ENCODE measurements at regions not wholly inside any gene's neighbourhood (a gene's known extent, or its start where the extent isn't known, plus 50 kb on each side); places are given as distances from the start of the nearest gene placed in this dataset.

GRCh38 chr12:84807249-84807648, 105.3 kb downstream of the SLC6A15 start:
- no peak for DNase-seq

DNA sequence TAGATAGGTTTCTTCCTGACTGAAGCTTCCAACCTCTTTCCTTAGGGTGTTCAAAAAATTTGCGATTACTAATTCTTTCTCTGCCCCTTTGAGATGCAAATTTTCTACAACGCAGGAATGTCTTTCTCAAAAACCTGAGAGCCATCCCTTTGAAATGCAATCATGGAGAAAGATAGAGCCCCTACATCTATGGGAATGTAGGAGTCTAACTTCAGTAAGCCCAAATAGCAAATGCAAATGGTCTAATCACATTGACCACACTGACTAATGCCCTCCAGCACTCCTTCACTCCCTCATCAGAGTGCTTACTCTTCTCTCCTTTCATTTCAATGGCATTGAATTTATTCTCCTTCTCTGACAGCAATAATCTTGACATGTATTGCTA, 107.1 kb downstream of the SLC6A15 start:
- no peak for DNase-seq

DNA sequence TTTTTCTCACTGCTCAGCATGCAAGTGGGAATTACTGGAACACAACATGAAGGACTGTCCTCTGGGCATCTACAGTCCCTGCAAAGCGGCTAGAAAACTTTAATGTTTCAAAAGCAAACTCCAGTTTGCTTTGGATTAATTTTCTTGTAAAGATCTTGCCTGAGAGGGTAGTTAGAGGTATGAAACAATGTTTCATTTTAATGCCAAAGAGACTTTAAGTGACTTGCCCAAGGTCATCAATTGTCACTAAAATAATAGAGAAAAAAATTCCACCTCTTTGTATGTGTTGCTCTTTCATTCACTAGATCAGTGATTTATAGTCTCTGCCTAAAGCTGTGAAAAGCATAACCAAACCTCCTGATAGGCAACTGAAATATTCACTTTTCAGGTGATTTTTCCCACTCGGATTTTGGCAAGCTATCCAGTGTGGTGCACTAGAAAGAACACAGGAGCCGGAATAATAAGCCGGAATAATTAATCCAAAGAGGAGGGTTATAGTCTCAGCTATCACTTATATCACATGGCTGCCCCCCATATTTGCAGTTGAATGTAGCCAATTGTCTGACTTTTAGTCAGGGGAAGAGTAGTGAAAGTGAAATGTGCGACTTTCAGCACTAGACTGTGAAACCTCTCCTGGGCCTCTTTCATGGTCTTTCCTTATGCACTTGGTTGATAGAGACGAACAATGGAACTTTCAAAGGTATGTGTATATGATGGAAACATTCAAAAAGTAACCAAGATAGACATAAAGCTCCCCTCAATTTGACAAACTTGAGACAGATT, 107.7 kb downstream of the SLC6A15 start:
- DNase-seq = no peak

DNA sequence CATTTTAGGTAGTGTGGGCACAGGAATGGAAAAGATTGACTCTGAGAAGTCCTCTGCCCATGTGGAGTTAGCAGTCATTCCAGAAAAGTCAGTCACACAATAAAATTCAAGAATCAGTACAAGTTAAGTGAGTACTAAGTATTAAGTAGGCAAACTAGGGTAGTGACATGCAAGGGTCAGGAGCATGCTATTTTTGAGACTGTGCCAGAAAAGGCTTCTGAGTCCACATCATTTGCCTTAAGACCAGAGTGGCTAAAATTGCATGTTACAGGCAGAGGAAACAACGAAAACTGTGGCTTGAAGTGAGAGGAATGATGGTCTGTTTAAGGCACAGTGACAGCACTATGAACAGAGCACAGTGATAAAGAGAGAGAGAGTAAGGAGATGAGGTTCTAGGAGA, 108.9 kb downstream of the SLC6A15 start:
- DNase-seq = no peak

GRCh38 chr12:84802161-84802560, 110.4 kb downstream of the SLC6A15 start:
- DNase-seq = no peak

DNA sequence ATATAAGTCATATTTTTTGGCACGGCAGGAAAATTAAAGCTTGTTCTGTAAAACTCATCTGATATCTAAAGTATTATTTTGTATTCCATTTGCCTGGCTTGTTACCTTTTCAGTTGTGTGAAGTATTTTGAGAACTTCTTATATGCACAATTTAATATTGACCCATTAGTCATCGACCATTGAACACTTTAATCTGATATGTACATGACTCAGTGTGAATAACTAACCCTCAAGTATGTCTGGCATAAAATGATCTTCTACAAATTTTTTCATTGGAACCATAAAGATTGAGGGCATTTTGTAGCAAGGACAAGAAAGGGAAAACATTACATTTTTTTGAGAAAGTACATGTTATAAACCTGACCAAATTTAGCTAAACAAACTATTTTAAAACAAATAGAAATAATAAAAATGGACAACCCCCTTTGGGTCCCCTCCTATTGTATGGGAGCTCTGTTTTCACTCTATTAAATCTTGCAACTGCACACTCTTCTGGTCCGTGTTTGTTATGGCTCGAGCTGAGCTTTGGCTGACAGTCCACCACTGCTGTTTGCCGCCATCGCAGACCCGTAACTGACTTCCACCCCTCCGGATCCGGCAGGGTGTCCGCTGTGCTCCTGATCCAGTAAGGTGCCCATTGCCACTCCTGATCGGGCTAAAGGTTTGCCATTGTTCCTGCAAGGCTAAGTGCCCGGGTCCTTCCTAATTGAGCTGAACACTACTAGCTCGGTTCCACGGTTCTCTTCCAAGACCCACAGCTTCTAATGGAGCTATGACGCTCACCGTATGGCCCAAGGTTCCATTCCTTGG, 118.8 kb downstream of the SLC6A15 start:
- DNase-seq = no peak

DNA sequence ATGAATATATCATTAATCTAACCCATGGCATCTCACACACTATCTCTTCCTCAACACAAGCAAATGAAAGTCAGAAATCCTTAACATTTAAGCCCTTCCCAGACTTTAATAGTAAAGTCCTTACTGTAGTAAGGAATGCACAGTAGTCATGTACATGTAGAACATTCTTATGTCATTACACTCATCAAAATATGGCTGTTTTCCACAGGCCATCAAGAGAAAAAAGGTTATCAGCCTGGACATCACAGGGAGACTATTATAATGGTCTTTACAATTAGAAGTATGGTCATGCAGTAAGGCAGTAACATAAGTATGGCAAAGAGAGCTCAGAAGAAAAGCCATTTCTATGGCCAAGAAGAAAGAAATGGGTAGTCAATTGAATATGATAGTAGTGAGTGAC, 121.2 kb downstream of the SLC6A15 start:
- DNase-seq = no peak

DNA sequence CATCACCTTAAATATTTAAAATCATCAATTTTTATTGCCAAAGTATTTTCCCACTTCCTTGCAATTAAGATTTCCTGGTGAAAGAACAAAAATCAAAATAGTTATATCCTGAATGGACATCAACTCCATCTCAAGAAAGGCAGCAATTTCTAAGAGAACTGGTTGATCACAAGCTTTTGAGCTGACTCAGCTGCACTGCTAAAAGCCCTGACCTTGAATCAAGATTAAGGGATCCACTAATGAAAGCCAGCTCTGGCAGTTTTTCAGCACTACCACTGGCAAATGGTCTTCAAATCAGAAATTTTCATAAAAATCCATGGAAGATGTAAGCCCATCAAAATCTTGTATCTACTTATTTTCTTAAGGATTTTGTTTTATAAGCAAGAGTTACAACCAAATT, 123.4 kb downstream of the SLC6A15 start:
- no peak for DNase-seq

- DNase-seq = no peak
Measured at GRCh38 chr12:84787253-84787652, 125.3 kb downstream of the SLC6A15 start.

DNA sequence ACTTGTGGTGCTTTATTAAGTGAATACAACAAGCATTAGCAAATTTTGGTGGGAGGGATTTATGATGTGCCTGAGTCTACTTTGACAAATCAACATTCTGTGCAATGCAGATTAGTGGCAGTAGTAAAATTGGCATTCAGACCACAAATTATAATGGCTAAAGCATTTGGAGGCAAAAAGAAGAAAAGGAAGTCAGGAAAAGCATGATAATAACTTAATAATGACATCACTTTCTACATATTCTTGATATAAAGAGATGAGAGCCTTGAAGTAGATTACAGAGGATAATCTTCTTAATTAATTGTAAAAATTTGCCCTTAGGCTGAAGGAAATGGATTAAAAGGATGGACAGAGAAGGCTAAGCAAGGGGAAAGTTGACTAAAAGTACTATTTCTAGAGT, 126.0 kb downstream of the SLC6A15 start:
- DNase-seq = no peak

DNA sequence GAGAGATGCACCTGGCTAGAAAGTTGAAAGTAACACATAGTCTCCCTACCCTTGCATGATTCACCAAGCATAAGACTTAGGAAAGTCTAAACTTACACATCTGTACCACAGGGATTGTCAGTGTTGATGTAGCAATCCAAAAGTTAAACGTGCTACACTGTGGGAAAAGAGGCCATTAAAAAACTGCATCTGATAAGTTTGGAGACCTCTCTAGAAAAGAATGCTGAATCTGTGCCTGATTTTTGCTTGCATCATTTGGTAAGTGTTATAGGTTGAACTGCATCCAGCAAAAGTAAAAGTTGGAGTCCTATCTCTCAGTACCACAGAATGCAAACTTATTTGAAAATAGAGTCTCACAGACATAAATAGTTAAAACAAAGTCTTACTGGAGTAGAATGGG, 126.6 kb downstream of the SLC6A15 start:
- no peak for DNase-seq

GRCh38 chr12:84785281-84785680, 127.3 kb downstream of the SLC6A15 start:
- DNase-seq = no peak

- DNase-seq = no peak
Measured at GRCh38 chr12:84779169-84779568, 133.4 kb downstream of the SLC6A15 start.

DNA sequence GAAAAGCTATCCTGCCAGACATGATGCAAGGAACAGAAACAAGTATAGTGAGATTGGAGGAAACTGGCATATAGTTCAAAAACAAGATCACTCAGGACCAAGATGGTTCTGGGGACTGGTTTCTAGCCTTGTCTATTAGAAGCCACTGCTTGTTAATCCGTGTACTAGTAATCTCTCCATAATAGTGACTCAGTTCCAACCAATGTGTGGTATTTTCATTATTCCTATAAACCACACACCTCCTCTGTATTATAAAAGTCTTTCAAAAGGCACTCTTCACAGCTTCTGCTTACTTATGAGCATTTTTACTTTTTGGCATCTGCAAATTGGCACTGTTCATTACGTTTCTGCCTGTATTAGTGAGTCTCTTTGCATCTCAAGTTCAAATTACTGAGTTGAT, 140.3 kb downstream of the SLC6A15 start:
- no peak for DNase-seq

DNA sequence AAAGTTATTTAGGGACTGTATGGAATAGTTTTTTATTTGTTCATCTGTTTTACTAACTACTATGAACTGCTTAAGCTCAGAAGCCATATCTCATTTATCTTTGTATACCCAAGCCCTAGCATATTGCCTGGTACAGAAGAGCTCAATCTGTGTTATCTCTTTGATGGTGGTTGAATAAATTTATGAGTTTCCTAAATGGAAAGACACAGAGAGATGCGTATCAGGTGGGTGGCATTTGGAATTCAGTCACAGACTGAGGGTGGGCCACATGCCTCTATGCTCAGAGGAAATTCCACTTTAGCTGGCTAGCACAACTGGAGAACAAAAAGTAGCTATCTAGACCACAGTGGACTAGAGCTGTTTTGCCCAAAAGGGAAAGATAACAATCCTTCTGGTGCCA, 145.5 kb downstream of the SLC6A15 start:
- DNase-seq = no peak

- DNase-seq = no peak
Measured at GRCh38 chr12:84766375-84766774, 146.2 kb downstream of the SLC6A15 start.

DNA sequence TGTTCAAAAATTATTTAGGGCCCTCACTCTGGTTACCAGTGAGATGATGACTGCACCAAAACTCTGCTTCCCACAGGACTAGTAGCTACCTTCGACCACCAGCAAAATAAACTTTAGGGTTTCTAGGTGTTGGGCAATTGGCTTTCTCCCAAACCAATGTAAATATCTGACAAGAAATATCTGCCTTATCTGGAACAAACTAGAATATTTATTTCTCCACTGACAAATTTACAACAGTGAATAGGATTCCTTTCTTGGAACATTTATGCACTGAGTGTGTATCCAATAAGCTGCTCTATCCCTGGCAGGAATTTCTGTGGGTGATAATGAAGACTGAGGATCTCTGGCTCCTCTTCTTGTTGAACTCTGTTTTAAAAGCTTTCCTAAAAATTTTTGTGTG, 148.6 kb downstream of the SLC6A15 start:
- no peak for DNase-seq

DNA sequence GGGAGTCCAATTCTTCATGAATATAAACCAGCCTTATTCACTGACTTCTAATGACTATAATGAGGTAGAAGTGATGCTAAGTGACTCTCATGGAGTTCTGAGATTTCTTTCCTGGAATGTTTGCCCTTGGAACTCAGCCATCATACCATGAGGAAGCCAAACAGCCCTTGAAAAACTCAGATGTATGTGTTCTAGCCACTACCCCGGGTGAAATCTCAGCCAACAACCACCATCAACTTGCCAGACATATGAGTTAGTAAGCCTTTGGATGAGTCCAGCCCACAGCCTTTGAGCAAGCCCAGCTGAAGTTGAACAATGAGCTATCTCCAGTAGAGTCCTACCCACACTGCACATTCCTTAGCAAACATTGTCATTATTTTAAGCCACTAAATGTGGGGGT, 149.5 kb downstream of the SLC6A15 start:
- no peak for DNase-seq

DNA sequence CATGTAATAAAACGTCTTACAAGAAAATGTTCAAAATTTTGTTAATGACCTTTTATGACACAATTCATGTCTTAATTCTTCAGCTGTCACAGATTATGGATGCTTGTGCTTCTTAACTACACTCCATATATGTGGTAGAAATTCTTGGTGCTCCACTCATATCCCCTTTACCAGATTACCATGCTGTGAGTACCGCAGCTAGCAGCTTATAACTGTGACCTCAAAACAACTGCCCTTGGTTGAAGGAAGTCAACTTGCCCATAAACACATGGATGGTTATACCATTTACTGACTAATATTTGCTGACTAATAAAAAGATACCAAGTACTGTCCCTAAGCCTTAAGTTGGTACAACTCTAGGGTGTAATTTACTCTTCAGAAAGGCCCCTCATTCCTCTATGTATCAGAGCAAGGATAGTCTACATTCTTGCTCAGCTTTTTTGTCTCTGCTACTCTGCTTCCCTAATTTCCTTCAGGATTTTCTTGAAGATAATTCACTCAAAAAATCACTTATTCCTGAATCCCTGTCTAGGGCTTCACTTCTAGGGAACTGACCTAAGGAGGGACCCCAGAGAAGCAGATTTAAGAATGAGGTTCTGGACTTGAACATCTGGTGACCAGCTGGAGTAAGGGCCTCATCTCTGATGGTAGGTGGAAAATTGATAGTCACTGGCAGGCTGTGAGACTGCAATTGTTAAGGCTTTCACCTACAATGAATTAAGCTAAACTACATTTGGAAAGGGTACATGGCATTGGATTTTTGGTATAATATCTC, 152.3 kb downstream of the SLC6A15 start:
- no peak for DNase-seq

GRCh38 chr12:84757978-84758377, 154.6 kb downstream of the SLC6A15 start:
- no peak for DNase-seq

- DNase-seq = no peak
Measured at GRCh38 chr12:84756961-84757360, 155.6 kb downstream of the SLC6A15 start.

DNA sequence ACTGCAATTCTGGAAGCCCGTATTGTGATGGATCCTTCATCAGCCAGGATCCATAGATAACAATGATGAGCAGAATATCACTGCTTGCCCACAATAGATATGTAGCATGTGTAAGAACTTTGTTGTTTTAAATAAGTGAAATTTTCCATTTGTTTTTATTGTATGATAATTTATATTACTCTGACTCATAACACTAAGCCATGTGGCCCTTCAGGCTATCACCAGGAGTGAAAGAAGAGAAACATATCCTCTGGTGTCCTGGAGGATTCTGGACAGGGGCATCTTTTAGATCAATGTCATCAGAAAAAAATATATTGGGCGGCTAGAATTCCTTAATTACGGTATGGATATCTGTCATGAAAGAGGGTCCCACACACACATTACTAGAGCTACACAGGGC, 167.5 kb downstream of the SLC6A15 start:
- no peak for DNase-seq

DNA sequence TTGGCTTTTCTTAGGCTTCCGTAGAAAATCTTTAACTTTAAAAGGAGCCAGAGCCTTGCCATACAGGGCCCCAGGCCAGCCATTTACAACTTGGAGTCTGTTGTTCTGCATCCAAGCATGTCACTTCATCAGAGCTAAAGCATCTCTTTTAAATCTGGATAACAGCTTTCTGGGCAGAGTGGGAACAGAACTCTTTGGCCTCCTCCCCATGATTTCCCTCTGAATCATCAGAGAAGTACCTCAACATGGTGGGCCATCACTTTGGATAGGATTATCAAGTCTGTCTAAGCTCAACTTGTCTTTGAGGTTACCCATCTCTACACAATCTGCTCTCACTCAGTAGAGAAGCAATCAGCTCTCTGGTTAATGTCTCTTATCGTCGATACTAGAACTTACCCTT, 170.9 kb downstream of the SLC6A15 start:
- no peak for DNase-seq

DNA sequence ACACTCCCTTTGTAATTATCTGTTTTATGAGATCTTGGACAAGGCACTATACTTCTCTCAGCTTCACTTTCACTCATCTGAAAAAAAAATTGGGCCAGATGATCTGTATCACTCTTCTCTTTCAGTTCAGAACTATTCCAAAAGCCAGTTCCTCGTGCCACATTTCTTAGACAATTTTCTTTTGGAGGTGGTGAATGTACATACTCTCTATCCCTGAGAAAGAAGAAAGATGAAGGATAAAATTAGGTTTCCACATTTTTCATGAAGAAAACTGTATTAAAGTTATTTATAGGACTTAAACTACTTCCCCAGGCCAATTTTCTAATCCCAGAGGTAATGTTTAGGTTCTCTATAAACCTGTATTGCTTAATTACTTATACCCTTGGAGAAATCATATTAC, 171.6 kb downstream of the SLC6A15 start:
- DNase-seq = no peak
